OCI-LY7 (cell line): ENCODE measurements at regions not wholly inside any gene's neighbourhood (a gene's known extent, or its start where the extent isn't known, plus 50 kb on each side); places are given as distances from the start of the nearest gene placed in this dataset.
"Not testable (repeated sequence)": the region's sequence is repeated elsewhere in the genome, so short reads cannot be mapped to it uniquely, and the experiment has no call there.

ENCODE experiments used
- CTCF ChIP-seq: fragments of 200-600 bp; sonication (generic); conservative IDR thresholded peaks from 2 replicates; pipeline ENCODE4 v1.5.1; 2014; ENCODE audit warnings: mild to moderate bottlenecking, antibody characterized with exemption, low read length, moderate library complexity, mixed read lengths
- EZH2phosphoT487 ChIP-seq: fragments of 200-600 bp; sonication (generic); IDR thresholded peaks from 2 replicates; pipeline ENCODE4 v1.6.1; 2018; ENCODE audit warnings: low read depth, borderline replicate concordance, mild to moderate bottlenecking, mixed run types, antibody characterized with exemption, low read length, moderate library complexity, mixed read lengths

DNA sequence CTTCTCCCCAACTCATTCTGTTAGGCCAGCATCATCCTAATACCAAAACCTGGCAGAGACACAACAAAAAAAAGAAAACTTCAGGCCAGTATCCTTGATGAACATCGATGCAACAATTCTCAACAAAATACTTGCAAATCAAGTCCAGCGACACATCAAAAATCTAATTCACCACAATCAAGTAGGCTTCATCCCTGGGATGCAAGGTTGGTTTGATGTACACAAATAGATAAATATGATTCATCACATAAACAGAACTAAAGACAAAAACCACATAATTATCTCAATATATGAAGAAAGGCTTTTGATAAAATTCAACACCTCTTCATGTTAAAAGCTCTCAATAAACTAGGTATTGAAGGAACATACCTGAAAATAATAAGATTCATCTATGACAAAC lies 184.1 kb downstream of the SLC38A4 start:
- TF ChIP-seq EZH2phosphoT487, CTCF: not testable (repeated sequence)
